ENCODE measurements at regions not wholly inside any gene's neighbourhood (a gene's known extent, or its start where the extent isn't known, plus 50 kb on each side); places are given as distances from the start of the nearest gene placed in this dataset.

- Histone ChIP-seq H3K27me3 (ENCODE audit: control insufficient read depth in 3 of 3, insufficient read depth in 3 of 3, low read length in 3 of 3) (no peaks in the 10 kb centered on the region), H3K4me3 (ENCODE audit: low read depth in 1 of 3, low read length in 3 of 3) (no peak overlapping the region), H3K9me3 (ENCODE audit: control insufficient read depth in 2 of 2, insufficient read depth in 1 of 2, low read depth in 1 of 2, low read length in 1 of 2) (peaks cover 0 to 8% of the 10 kb centered on the region in 2 donors), H3K4me1 (ENCODE audit: control insufficient read depth in 3 of 3, insufficient read depth in 2 of 3, low read depth in 1 of 3, low read length in 2 of 3) (peaks cover 0 to 5% (median 0%) of the 10 kb centered on the region in 3 donors), H3K36me3 (ENCODE audit: control insufficient read depth in 3 of 3, insufficient read depth in 2 of 3, low read depth in 1 of 3, low read length in 3 of 3) (no peaks in the 10 kb centered on the region), H3K27ac (ENCODE audit: low read depth in 1 of 3, low read length in 2 of 3) (no peak overlapping the region)
- DNase-seq (no peak), FAIRE-seq (no peak)
- WGBS, 3 donors: 79 to 87% (median 86%) methylated on average over 5 of the region's 5 CpGs
Observed at GRCh38 chr3:177307826-177308225, 110.5 kb upstream of the TBL1XR1 start.

- Histone ChIP-seq H3K27ac (ENCODE audit: low read depth in 1 of 3, low read length in 2 of 3) (no peak overlapping the region), H3K4me3 (ENCODE audit: low read depth in 1 of 3, low read length in 3 of 3) (no peak overlapping the region), H3K36me3 (ENCODE audit: control insufficient read depth in 3 of 3, insufficient read depth in 2 of 3, low read depth in 1 of 3, low read length in 3 of 3) (no peaks in the 10 kb centered on the region), H3K4me1 (ENCODE audit: control insufficient read depth in 3 of 3, insufficient read depth in 2 of 3, low read depth in 1 of 3, low read length in 2 of 3) (peaks cover 0 to 3% (median 0%) of the 10 kb centered on the region in 3 donors), H3K27me3 (ENCODE audit: control insufficient read depth in 3 of 3, insufficient read depth in 3 of 3, low read length in 3 of 3) (no peaks in the 10 kb centered on the region), H3K9me3 (ENCODE audit: control insufficient read depth in 2 of 2, insufficient read depth in 1 of 2, low read depth in 1 of 2, low read length in 1 of 2) (peaks cover 0 to 8% of the 10 kb centered on the region in 2 donors)
- no peak for FAIRE-seq
- 92 to 98% (median 92%) methylated on average over 5 of the region's 5 CpGs for WGBS, 3 donors
- DNase-seq: no peak
Observed at GRCh38 chr3:177308286-177308685, 111.0 kb upstream of the TBL1XR1 start.

GRCh38 chr3:177308911-177309310, 111.6 kb upstream of the TBL1XR1 start:
- DNase-seq (no peak), FAIRE-seq (no peak)
- no peaks in the 10 kb centered on the region for H3K36me3 ChIP-seq (ENCODE audit: control insufficient read depth in 3 of 3, insufficient read depth in 2 of 3, low read depth in 1 of 3, low read length in 3 of 3)
- no peak overlapping the region for H3K27ac ChIP-seq (ENCODE audit: low read depth in 1 of 3, low read length in 2 of 3)
- H3K4me1 ChIP-seq (ENCODE audit: control insufficient read depth in 3 of 3, insufficient read depth in 2 of 3, low read depth in 1 of 3, low read length in 2 of 3): no peaks in the 10 kb centered on the region
- H3K9me3 ChIP-seq (ENCODE audit: control insufficient read depth in 2 of 2, insufficient read depth in 1 of 2, low read depth in 1 of 2, low read length in 1 of 2): peaks cover 0 to 8% of the 10 kb centered on the region in 2 donors
- H3K4me3 ChIP-seq (ENCODE audit: low read depth in 1 of 3, low read length in 3 of 3): no peak overlapping the region
- H3K27me3 ChIP-seq (ENCODE audit: control insufficient read depth in 3 of 3, insufficient read depth in 3 of 3, low read length in 3 of 3): no peaks in the 10 kb centered on the region
- WGBS, 3 donors: 73 to 91% (median 84%) methylated on average over 3 of the region's 3 CpGs

- DNase-seq (no peak), FAIRE-seq (no peak)
- 93 to 97% (median 95%) methylated on average over 5 of the region's 5 CpGs for WGBS, 3 donors
- H3K27ac ChIP-seq (ENCODE audit: low read depth in 1 of 3, low read length in 2 of 3): no peak overlapping the region
- H3K36me3 ChIP-seq (ENCODE audit: control insufficient read depth in 3 of 3, insufficient read depth in 2 of 3, low read depth in 1 of 3, low read length in 3 of 3): no peaks in the 10 kb centered on the region
- no peak overlapping the region for H3K4me3 ChIP-seq (ENCODE audit: low read depth in 1 of 3, low read length in 3 of 3)
- H3K4me1 ChIP-seq (ENCODE audit: control insufficient read depth in 3 of 3, insufficient read depth in 2 of 3, low read depth in 1 of 3, low read length in 2 of 3): no peaks in the 10 kb centered on the region
- H3K9me3 ChIP-seq (ENCODE audit: control insufficient read depth in 2 of 2, insufficient read depth in 1 of 2, low read depth in 1 of 2, low read length in 1 of 2): peaks cover 0 to 11% of the 10 kb centered on the region in 2 donors
- H3K27me3 ChIP-seq (ENCODE audit: control insufficient read depth in 3 of 3, insufficient read depth in 3 of 3, low read length in 3 of 3): no peaks in the 10 kb centered on the region
Observed at GRCh38 chr3:177312491-177312890, 115.2 kb upstream of the TBL1XR1 start.

DNA sequence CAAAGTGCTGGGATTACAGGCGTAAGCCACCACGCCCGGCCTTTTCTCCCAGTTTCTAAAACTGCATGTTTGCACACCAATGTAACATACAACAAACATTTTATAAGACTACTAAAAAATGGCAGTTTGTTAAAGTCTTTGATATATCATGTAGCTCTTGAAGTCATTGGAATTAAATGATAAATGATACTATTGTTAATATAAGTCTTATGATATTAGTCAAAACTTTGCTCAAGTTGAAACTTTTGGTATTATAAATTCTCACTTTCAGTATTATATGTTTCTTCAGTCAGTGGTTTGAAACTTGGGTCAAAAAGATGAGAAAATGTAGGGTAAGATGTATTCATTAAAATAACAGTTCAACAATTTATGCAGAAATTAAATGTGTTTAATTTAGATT, 117.6 kb upstream of the TBL1XR1 start:
- Histone ChIP-seq H3K36me3 (ENCODE audit: control insufficient read depth in 3 of 3, insufficient read depth in 2 of 3, low read depth in 1 of 3, low read length in 3 of 3) (no peaks in the 10 kb centered on the region), H3K9me3 (ENCODE audit: control insufficient read depth in 2 of 2, insufficient read depth in 1 of 2, low read depth in 1 of 2, low read length in 1 of 2) (peaks cover 0 to 11% of the 10 kb centered on the region in 2 donors), H3K27me3 (ENCODE audit: control insufficient read depth in 3 of 3, insufficient read depth in 3 of 3, low read length in 3 of 3) (no peaks in the 10 kb centered on the region), H3K4me1 (ENCODE audit: control insufficient read depth in 3 of 3, insufficient read depth in 2 of 3, low read depth in 1 of 3, low read length in 2 of 3) (no peaks in the 10 kb centered on the region), H3K4me3 (ENCODE audit: low read depth in 1 of 3, low read length in 3 of 3) (no peak overlapping the region), H3K27ac (ENCODE audit: low read depth in 1 of 3, low read length in 2 of 3) (no peak overlapping the region)
- 87 to 93% (median 89%) methylated on average over 3 of the region's 3 CpGs for WGBS, 3 donors
- FAIRE-seq (no peak), DNase-seq (no peak)

- Histone ChIP-seq H3K36me3 (ENCODE audit: control insufficient read depth in 3 of 3, insufficient read depth in 2 of 3, low read depth in 1 of 3, low read length in 3 of 3) (no peaks in the 10 kb centered on the region), H3K27ac (ENCODE audit: low read depth in 1 of 3, low read length in 2 of 3) (no peak overlapping the region), H3K9me3 (ENCODE audit: control insufficient read depth in 2 of 2, insufficient read depth in 1 of 2, low read depth in 1 of 2, low read length in 1 of 2) (peaks cover 0 to 3% of the 10 kb centered on the region in 2 donors), H3K4me3 (ENCODE audit: low read depth in 1 of 3, low read length in 3 of 3) (no peak overlapping the region), H3K27me3 (ENCODE audit: control insufficient read depth in 3 of 3, insufficient read depth in 3 of 3, low read length in 3 of 3) (no peaks in the 10 kb centered on the region), H3K4me1 (ENCODE audit: control insufficient read depth in 3 of 3, insufficient read depth in 2 of 3, low read depth in 1 of 3, low read length in 2 of 3) (peaks cover 0 to 2% (median 0%) of the 10 kb centered on the region in 3 donors)
- FAIRE-seq: no peak
- no peak for DNase-seq
- whole genome bisulfite sequencing, 3 donors: 93 to 100% (median 98%) methylated on average over 2 of the region's 2 CpGs
Observed at GRCh38 chr3:177317247-177317646, 120.0 kb upstream of the TBL1XR1 start.

GRCh38 chr3:177318559-177318958, 121.3 kb upstream of the TBL1XR1 start:
- H3K9me3 ChIP-seq (ENCODE audit: control insufficient read depth in 2 of 2, insufficient read depth in 1 of 2, low read depth in 1 of 2, low read length in 1 of 2): peaks cover 0 to 3% of the 10 kb centered on the region in 2 donors

DNA sequence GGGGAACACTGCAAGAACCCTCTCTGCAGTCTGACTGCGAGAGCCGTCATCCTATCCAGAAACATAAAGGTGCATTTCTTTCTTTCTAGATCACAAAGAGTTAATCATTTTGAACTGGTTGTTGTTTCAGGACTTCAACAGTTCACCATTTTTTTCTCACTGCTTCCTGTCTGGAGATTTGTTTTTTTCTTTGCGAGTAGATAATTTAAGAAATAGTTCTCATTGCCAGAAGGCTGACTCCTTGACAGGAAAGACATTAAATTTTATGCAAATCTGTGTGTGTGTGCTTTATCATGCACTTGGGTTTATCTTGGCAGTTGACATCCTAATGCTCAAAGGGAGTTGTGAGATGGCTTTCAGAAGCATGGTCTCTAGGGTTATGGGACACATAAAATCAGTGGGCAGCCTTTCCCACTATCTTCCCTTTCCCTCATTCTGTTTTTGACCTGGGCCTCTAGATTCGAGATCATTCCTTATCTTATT, 123.5 kb upstream of the TBL1XR1 start:
- no peak for FAIRE-seq
- WGBS, 3 donors: 53 to 66% (median 59%) methylated on average over 4 of the region's 4 CpGs

More at GRCh38 chr3:177318559-177318958, 121.3 kb upstream of the TBL1XR1 start:
- Histone ChIP-seq H3K36me3 (ENCODE audit: control insufficient read depth in 3 of 3, insufficient read depth in 2 of 3, low read depth in 1 of 3, low read length in 3 of 3) (no peaks in the 10 kb centered on the region), H3K27me3 (ENCODE audit: control insufficient read depth in 3 of 3, insufficient read depth in 3 of 3, low read length in 3 of 3) (no peaks in the 10 kb centered on the region), H3K4me3 (ENCODE audit: low read depth in 1 of 3, low read length in 3 of 3) (no peak overlapping the region), H3K4me1 (ENCODE audit: control insufficient read depth in 3 of 3, insufficient read depth in 2 of 3, low read depth in 1 of 3, low read length in 2 of 3) (peaks cover 0 to 2% (median 0%) of the 10 kb centered on the region in 3 donors), H3K27ac (ENCODE audit: low read depth in 1 of 3, low read length in 2 of 3) (no peak overlapping the region)
- 91 to 96% (median 92%) methylated on average over 1 of the region's 1 CpG for WGBS, 3 donors
- DNase-seq: no peak
- no peak for FAIRE-seq

GRCh38 chr3:177321819-177322218, 124.5 kb upstream of the TBL1XR1 start:
- DNase-seq: no peak
- 76 to 91% (median 90%) methylated on average over 6 of the region's 6 CpGs for WGBS, 3 donors
- H3K36me3 ChIP-seq (ENCODE audit: control insufficient read depth in 3 of 3, insufficient read depth in 2 of 3, low read depth in 1 of 3, low read length in 3 of 3): no peaks in the 10 kb centered on the region
- H3K27me3 ChIP-seq (ENCODE audit: control insufficient read depth in 3 of 3, insufficient read depth in 3 of 3, low read length in 3 of 3): no peaks in the 10 kb centered on the region
- no peak overlapping the region for H3K4me3 ChIP-seq (ENCODE audit: low read depth in 1 of 3, low read length in 3 of 3)
- H3K27ac ChIP-seq (ENCODE audit: low read depth in 1 of 3, low read length in 2 of 3): no peak overlapping the region
- peaks cover 0 to 3% of the 10 kb centered on the region in 2 donors for H3K9me3 ChIP-seq (ENCODE audit: control insufficient read depth in 2 of 2, insufficient read depth in 1 of 2, low read depth in 1 of 2, low read length in 1 of 2)
- H3K4me1 ChIP-seq (ENCODE audit: control insufficient read depth in 3 of 3, insufficient read depth in 2 of 3, low read depth in 1 of 3, low read length in 2 of 3): peaks cover 0 to 2% (median 0%) of the 10 kb centered on the region in 3 donors
- FAIRE-seq: no peak

More for the DNA sequence above, 123.5 kb upstream of the TBL1XR1 start:
- Histone ChIP-seq H3K27me3 (ENCODE audit: control insufficient read depth in 3 of 3, insufficient read depth in 3 of 3, low read length in 3 of 3) (no peaks in the 10 kb centered on the region), H3K9me3 (ENCODE audit: control insufficient read depth in 2 of 2, insufficient read depth in 1 of 2, low read depth in 1 of 2, low read length in 1 of 2) (peaks cover 0 to 3% of the 10 kb centered on the region in 2 donors), H3K27ac (ENCODE audit: low read depth in 1 of 3, low read length in 2 of 3) (no peak overlapping the region), H3K36me3 (ENCODE audit: control insufficient read depth in 3 of 3, insufficient read depth in 2 of 3, low read depth in 1 of 3, low read length in 3 of 3) (no peaks in the 10 kb centered on the region), H3K4me3 (ENCODE audit: low read depth in 1 of 3, low read length in 3 of 3) (no peak overlapping the region), H3K4me1 (ENCODE audit: control insufficient read depth in 3 of 3, insufficient read depth in 2 of 3, low read depth in 1 of 3, low read length in 2 of 3) (peaks cover 0 to 2% (median 0%) of the 10 kb centered on the region in 3 donors)
- no peak for DNase-seq

All from small intestine (tissue), 7 donors.